ENCODE measurements at regions not wholly inside any gene's neighbourhood (a gene's known extent, or its start where the extent isn't known, plus 50 kb on each side); places are given as distances from the start of the nearest gene placed in this dataset.

DNA sequence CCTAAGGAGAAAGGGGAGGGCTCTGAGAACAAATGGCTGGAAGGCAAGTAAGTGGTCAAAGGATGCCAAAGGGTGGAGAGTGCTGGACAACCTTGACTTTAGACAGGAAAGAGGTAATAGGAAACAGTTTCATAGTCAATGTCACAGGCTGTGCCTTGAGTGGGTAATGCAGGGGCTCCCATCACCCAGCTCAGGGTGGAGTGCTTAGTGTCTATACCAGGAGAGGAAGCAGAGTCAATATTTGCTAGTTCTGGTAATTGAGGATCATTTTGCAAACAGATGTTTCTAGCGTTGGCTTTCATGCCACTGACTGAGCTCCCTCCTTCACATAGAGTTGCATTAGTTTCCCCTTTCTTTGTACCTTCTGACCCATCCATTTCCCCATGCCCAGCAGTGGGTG is 64.6 kb upstream of the KL start:
- TF ChIP-seq SREBF2 (IDR thresholded peaks at IDR 0.05; ENCODE audit: low read length), result no peak
- TF ChIP-seq CREB1 (IDR thresholded peaks at IDR 0.05; ENCODE audit: low read depth), result no peak
- TF ChIP-seq, protein P1, sequence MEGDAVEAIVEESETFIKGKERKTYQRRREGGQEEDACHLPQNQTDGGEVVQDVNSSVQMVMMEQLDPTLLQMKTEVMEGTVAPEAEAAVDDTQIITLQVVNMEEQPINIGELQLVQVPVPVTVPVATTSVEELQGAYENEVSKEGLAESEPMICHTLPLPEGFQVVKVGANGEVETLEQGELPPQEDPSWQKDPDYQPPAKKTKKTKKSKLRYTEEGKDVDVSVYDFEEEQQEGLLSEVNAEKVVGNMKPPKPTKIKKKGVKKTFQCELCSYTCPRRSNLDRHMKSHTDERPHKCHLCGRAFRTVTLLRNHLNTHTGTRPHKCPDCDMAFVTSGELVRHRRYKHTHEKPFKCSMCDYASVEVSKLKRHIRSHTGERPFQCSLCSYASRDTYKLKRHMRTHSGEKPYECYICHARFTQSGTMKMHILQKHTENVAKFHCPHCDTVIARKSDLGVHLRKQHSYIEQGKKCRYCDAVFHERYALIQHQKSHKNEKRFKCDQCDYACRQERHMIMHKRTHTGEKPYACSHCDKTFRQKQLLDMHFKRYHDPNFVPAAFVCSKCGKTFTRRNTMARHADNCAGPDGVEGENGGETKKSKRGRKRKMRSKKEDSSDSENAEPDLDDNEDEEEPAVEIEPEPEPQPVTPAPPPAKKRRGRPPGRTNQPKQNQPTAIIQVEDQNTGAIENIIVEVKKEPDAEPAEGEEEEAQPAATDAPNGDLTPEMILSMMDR (IDR thresholded peaks at IDR 0.05 in 2 of 3, conservative IDR thresholded peaks at IDR 0.05 in 1 of 3; ENCODE audit: control insufficient read depth in 2 of 3, extremely low read depth in 1 of 3, insufficient read depth in 1 of 3, low read depth in 3 of 3, low read length in 3 of 3), result no peak
- no peak for TF ChIP-seq POLR2AphosphoS5 (IDR thresholded peaks at IDR 0.05; ENCODE audit: low read length)
- TF ChIP-seq, protein P2, sequence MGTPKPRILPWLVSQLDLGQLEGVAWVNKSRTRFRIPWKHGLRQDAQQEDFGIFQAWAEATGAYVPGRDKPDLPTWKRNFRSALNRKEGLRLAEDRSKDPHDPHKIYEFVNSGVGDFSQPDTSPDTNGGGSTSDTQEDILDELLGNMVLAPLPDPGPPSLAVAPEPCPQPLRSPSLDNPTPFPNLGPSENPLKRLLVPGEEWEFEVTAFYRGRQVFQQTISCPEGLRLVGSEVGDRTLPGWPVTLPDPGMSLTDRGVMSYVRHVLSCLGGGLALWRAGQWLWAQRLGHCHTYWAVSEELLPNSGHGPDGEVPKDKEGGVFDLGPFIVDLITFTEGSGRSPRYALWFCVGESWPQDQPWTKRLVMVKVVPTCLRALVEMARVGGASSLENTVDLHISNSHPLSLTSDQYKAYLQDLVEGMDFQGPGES (IDR thresholded peaks at IDR 0.05), result no peak
- TF ChIP-seq, protein P3, sequence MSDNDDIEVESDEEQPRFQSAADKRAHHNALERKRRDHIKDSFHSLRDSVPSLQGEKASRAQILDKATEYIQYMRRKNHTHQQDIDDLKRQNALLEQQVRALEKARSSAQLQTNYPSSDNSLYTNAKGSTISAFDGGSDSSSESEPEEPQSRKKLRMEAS (IDR thresholded peaks at IDR 0.05; ENCODE audit: low read depth, low read length), result no peak
- no peak for TF ChIP-seq POLR2A (IDR thresholded peaks at IDR 0.05; ENCODE audit: low read depth, low read length)
